CD14-positive monocyte (primary cell): ENCODE measurements at regions not wholly inside any gene's neighbourhood (a gene's known extent, or its start where the extent isn't known, plus 50 kb on each side); places are given as distances from the start of the nearest gene placed in this dataset.
"Not testable (repeated sequence)": the region's sequence is repeated elsewhere in the genome, so short reads cannot be mapped to it uniquely, and the experiment has no call there.

Experiments
- DNase-seq, 3 donors: peaks; one replicate each; pipeline ENCODE4 v3.0.0-alpha.2; 2011 to 2022
- H2AFZ ChIP-seq: 2 replicates; pipeline ENCODE4 v1.6.0; 2012; ENCODE audit warnings: mild to moderate bottlenecking, low read depth, low read length, inconsistent platforms; ENCODE audit not compliant: insufficient read depth, poor library complexity, severe bottlenecking
- H3K27ac ChIP-seq, 2 donors: 1 replicate in 1 of 2; 2 replicates in 1 of 2; pipeline ENCODE4 v1.5.1; 2012 to 2013; ENCODE audit warnings: low read length in 2 of 2, control low read depth in 1 of 2, inconsistent platforms in 1 of 2, low read depth in 1 of 2, mild to moderate bottlenecking in 1 of 2
- H3K27me3 ChIP-seq, 2 donors: one replicate each; pipeline versions ENCODE4 v1.6.0 to v1.6.1; 2011 to 2013; ENCODE audit warnings: low read length in 2 of 2; ENCODE audit not compliant: control insufficient read depth in 2 of 2, insufficient read depth in 2 of 2
- H3K36me3 ChIP-seq, 2 donors: replicated peaks in 1 of 2; 1 replicate in 1 of 2; 2 replicates in 1 of 2; pipeline versions ENCODE4 v1.5.1 to v1.6.1; 2012 to 2013; ENCODE audit warnings: low read length in 2 of 2, control low read depth in 1 of 2, inconsistent platforms in 1 of 2, mild to moderate bottlenecking in 1 of 2; ENCODE audit not compliant: insufficient read depth in 2 of 2, control insufficient read depth in 1 of 2
- H3K4me1 ChIP-seq, 2 donors: 1 replicate in 1 of 2; 2 replicates in 1 of 2; pipeline versions ENCODE4 v1.5.1 to v1.6.1; 2012 to 2013; ENCODE audit warnings: low read length in 2 of 2, control low read depth in 1 of 2, inconsistent platforms in 1 of 2, mild to moderate bottlenecking in 1 of 2, moderate library complexity in 1 of 2; ENCODE audit not compliant: insufficient read depth in 2 of 2, control insufficient read depth in 1 of 2
- H3K4me2 ChIP-seq: replicated peaks from 2 replicates; pipeline ENCODE3; 2012; ENCODE audit warnings: low read length, moderate library complexity, mild to moderate bottlenecking; ENCODE audit not compliant: poor library complexity, severe bottlenecking; ENCODE audit errors: extremely low read depth
- H3K4me3 ChIP-seq, 3 experiments: fragments of 200-600 bp in 1 of 3; sonication (generic) in 1 of 3; replicated peaks in 1 of 3; 1 replicate in 2 of 3; 2 replicates in 1 of 3; pipeline ENCODE4 v1.5.1; 2011 to 2013; ENCODE audit warnings: low read length in 3 of 3, mild to moderate bottlenecking in 3 of 3, control low read depth in 2 of 3, low read depth in 2 of 3, inconsistent platforms in 1 of 3, moderate library complexity in 1 of 3
- H3K79me2 ChIP-seq: 2 replicates; pipeline ENCODE4 v1.6.0; 2012; ENCODE audit warnings: mild to moderate bottlenecking, control low read depth, inconsistent platforms, low read length, moderate library complexity; ENCODE audit not compliant: insufficient read depth
- H3K9ac ChIP-seq: 2 replicates; pipeline ENCODE4 v1.6.0; 2017; ENCODE audit warnings: low read length, mild to moderate bottlenecking; ENCODE audit not compliant: insufficient read depth, poor library complexity, severe bottlenecking
- H3K9me3 ChIP-seq, 2 donors: replicated peaks in 1 of 2; 1 replicate in 1 of 2; 2 replicates in 1 of 2; pipeline versions ENCODE4 v1.5.1 to v1.6.1; 2012 to 2013; ENCODE audit warnings: low read length in 2 of 2, control low read depth in 1 of 2; ENCODE audit not compliant: control insufficient read depth in 1 of 2, insufficient read depth in 1 of 2
- H4K20me1 ChIP-seq: 2 replicates; pipeline ENCODE4 v1.6.0; 2012; ENCODE audit warnings: mild to moderate bottlenecking, low read length, control low read depth, moderate library complexity; ENCODE audit not compliant: insufficient read depth
- H3K27ac Mint-ChIP-seq, 7 donors: one replicate each; pipeline ENCODE4 v1.8.0; 2020; ENCODE audit warnings: mild to moderate bottlenecking in 7 of 7, mixed read lengths in 7 of 7, moderate library complexity in 6 of 7, inconsistent platforms in 2 of 7
- H3K27me3 Mint-ChIP-seq, 3 donors: one replicate each; pipeline ENCODE4 v1.8.0; 2021 to 2022; ENCODE audit warnings: low read depth in 3 of 3, mild to moderate bottlenecking in 3 of 3, mixed read lengths in 3 of 3, moderate library complexity in 3 of 3, inconsistent platforms in 1 of 3
- H3K36me3 Mint-ChIP-seq, 2 donors: one replicate each; pipeline ENCODE4 v1.8.0; 2020; ENCODE audit warnings: mixed read lengths in 2 of 2, inconsistent platforms in 1 of 2, mild to moderate bottlenecking in 1 of 2
- H3K4me1 Mint-ChIP-seq: one replicate; pipeline ENCODE4 v1.8.0; 2020; ENCODE audit warnings: mild to moderate bottlenecking, mixed read lengths
- H3K4me3 Mint-ChIP-seq, 2 donors: one replicate each; pipeline ENCODE4 v1.8.0; 2020; ENCODE audit warnings: mild to moderate bottlenecking in 2 of 2, mixed read lengths in 2 of 2, moderate library complexity in 1 of 2
- H3K9me3 Mint-ChIP-seq, 7 donors: one replicate each; pipeline ENCODE4 v1.8.0; 2020 to 2022; ENCODE audit warnings: mixed read lengths in 7 of 7, mild to moderate bottlenecking in 6 of 7, moderate library complexity in 6 of 7, inconsistent platforms in 2 of 7
- CTCF ChIP-seq: fragments of 200-600 bp; IDR thresholded peaks from one replicate; pipeline ENCODE4 v1.8.0; 2022; ENCODE audit warnings: antibody characterized with exemption, mild to moderate bottlenecking
- WGBS: methylation state at CpG from one replicate; pipeline ENCODE4 v1.1.5; 2013; ENCODE audit warnings: missing lambda C conversion rate; ENCODE audit not compliant: insufficient coverage; 5-methylcytosine and 5-hydroxymethylcytosine counted together
- intact Hi-C, 2 donors: fragments of 100-400 bp; cut with micrococcal nuclease; formaldehyde crosslinking; loops; one replicate each; pipeline versions ENCODE4 v1.15.0 to v1.15.1; 2023

- H3K4me3 ChIP-seq, result no peak overlapping the region
- H3K27me3 Mint-ChIP-seq, result peaks cover 0 to 2% (median 1%) of the 10 kb centered on the region in 3 donors
- H3K9me3 ChIP-seq, result no peaks in the 10 kb centered on the region
- H3K36me3 ChIP-seq, result no peaks in the 10 kb centered on the region
- WGBS, result 93% methylated on average over 3 of the region's 3 CpGs
- no peaks in the 10 kb centered on the region for H4K20me1 ChIP-seq
- H3K4me2 ChIP-seq, result no peak overlapping the region
- no peak overlapping the region for H3K27ac Mint-ChIP-seq
- no peaks in the 10 kb centered on the region for H3K27me3 ChIP-seq
- H3K36me3 Mint-ChIP-seq, result no peaks in the 10 kb centered on the region
- H3K4me1 Mint-ChIP-seq, result peaks cover 11% of the 10 kb centered on the region
- H3K4me3 Mint-ChIP-seq, result no peak overlapping the region
- no peak for DNase-seq
- H3K9me3 Mint-ChIP-seq, result peaks cover 0 to 5% (median 2%) of the 10 kb centered on the region in 7 donors
- intact Hi-C loops, result no loop called here
- H3K4me1 ChIP-seq, result peaks cover 8 to 16% of the 10 kb centered on the region in 2 donors
- no peak overlapping the region for H3K9ac ChIP-seq
- no peaks in the 10 kb centered on the region for H3K79me2 ChIP-seq
- no peak overlapping the region for H3K27ac ChIP-seq
- no peak overlapping the region for H2AFZ ChIP-seq
- no peak for TF ChIP-seq CTCF
Observed at GRCh38 chr5:66285343-66285922, 141.3 kb downstream of the SREK1 start.

GRCh38 chr5:66291771-66292170 is 147.7 kb downstream of the SREK1 start:
- H3K27ac Mint-ChIP-seq, result no peak overlapping the region
- 100% methylated on average over 1 of the region's 1 CpG for WGBS
- DNase-seq, result no peak

GRCh38 chr5:66293851-66294250 is 149.8 kb downstream of the SREK1 start:
- H3K27ac Mint-ChIP-seq, H3K9me3 Mint-ChIP-seq, H3K27me3 ChIP-seq, H3K4me1 ChIP-seq, H3K9me3 ChIP-seq, H3K4me2 ChIP-seq, DNase-seq, H3K4me3 Mint-ChIP-seq, H3K36me3 Mint-ChIP-seq, H3K27ac ChIP-seq, H3K79me2 ChIP-seq, H3K9ac ChIP-seq, H4K20me1 ChIP-seq, H3K36me3 ChIP-seq, H3K4me1 Mint-ChIP-seq, intact Hi-C loops, H3K4me3 ChIP-seq, H3K27me3 Mint-ChIP-seq, H2AFZ ChIP-seq: not testable (repeated sequence)
- 97% methylated on average over 6 of the region's 10 CpGs for WGBS

More at GRCh38 chr5:66291771-66292170, 147.7 kb downstream of the SREK1 start:
- H3K9ac ChIP-seq, result no peak overlapping the region
- no peaks in the 10 kb centered on the region for H3K9me3 ChIP-seq
- no peaks in the 10 kb centered on the region for H3K36me3 ChIP-seq
- no peak for TF ChIP-seq CTCF
- H3K27me3 Mint-ChIP-seq, result peaks cover 2 to 5% (median 4%) of the 10 kb centered on the region in 3 donors
- no peak overlapping the region for H2AFZ ChIP-seq
- H3K9me3 Mint-ChIP-seq, result peaks cover 0 to 7% (median 4%) of the 10 kb centered on the region in 7 donors
- intact Hi-C loops, result no loop called here
- peaks cover 5% of the 10 kb centered on the region for H3K4me1 Mint-ChIP-seq
- H3K36me3 Mint-ChIP-seq, result no peaks in the 10 kb centered on the region
- H3K4me2 ChIP-seq, result no peak overlapping the region
- no peaks in the 10 kb centered on the region for H3K4me1 ChIP-seq
- no peak overlapping the region for H3K4me3 Mint-ChIP-seq
- no peaks in the 10 kb centered on the region for H3K27me3 ChIP-seq
- no peaks in the 10 kb centered on the region for H3K79me2 ChIP-seq
- H3K4me3 ChIP-seq, result no peak overlapping the region
- no peak overlapping the region for H3K27ac ChIP-seq
- H4K20me1 ChIP-seq, result no peaks in the 10 kb centered on the region
